ENCODE measurements at regions not wholly inside any gene's neighbourhood (a gene's known extent, or its start where the extent isn't known, plus 50 kb on each side); places are given as distances from the start of the nearest gene placed in this dataset.
"Not testable (repeated sequence)": the region's sequence is repeated elsewhere in the genome, so short reads cannot be mapped to it uniquely, and the experiment has no call there.

DNA sequence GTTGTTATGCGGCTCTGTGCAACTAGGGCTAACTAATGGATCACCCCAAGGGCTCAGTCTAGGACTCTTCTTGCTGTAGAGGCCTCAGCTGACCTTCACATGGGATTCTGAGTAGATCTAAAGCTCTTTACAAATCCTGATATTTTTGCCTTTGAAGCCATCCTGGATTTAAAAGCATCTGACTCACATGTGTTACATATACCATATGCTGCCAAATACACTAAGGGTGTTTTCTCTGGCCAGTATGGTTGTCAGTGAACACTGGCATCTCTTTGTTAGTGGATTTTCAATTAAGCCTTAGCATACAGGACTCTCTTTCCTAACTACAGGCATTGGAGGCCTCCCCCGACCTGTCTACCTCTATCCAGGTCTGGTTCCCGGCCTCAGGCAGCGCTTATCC is 992.8 kb upstream of the FANCL start:
- peaks cover 0 to 1% of the 10 kb centered on the region in 2 donors for H3K9me3 Mint-ChIP-seq
- ATAC-seq (replicated peaks in 1 of 2) = no peak
- no peaks in the 10 kb centered on the region for H3K4me1 Mint-ChIP-seq (ENCODE audit: low read depth)
- DNase-seq = no peak
- no peaks in the 10 kb centered on the region for H3K36me3 Mint-ChIP-seq (ENCODE audit: insufficient read depth in 2 of 2)
- no peak overlapping the region for H3K4me3 Mint-ChIP-seq
- no peak overlapping the region for H3K27ac Mint-ChIP-seq
- H3K27me3 Mint-ChIP-seq (ENCODE audit: low read depth) = no peaks in the 10 kb centered on the region

DNA sequence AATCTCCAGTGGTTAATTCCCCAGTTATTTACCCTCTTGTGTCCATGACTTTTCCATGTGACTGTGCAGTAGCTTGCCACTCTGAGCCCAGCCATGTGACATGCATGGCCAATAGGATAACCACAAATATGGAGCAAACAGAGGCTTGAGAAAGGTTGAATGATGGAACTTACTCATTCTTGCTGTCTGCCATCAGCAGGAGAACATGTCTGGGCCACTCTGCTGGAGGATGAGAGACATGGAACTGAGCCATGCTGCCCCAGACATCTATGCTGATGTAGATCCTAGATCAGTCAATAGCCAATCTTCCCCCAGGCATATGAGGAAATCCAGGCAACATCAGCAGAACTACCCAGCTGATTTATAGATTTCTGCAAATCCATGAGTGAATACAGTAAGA is 992.3 kb upstream of the FANCL start:
- H3K4me1 Mint-ChIP-seq (ENCODE audit: low read depth) = no peaks in the 10 kb centered on the region
- no peak overlapping the region for H3K4me3 Mint-ChIP-seq
- DNase-seq (no peak), ATAC-seq (replicated peaks in 1 of 2) (no peak)
- no peaks in the 10 kb centered on the region for H3K36me3 Mint-ChIP-seq (ENCODE audit: insufficient read depth in 2 of 2)
- no peak overlapping the region for H3K27ac Mint-ChIP-seq
- peaks cover 0 to 1% of the 10 kb centered on the region in 2 donors for H3K9me3 Mint-ChIP-seq
- H3K27me3 Mint-ChIP-seq (ENCODE audit: low read depth) = no peaks in the 10 kb centered on the region

DNA sequence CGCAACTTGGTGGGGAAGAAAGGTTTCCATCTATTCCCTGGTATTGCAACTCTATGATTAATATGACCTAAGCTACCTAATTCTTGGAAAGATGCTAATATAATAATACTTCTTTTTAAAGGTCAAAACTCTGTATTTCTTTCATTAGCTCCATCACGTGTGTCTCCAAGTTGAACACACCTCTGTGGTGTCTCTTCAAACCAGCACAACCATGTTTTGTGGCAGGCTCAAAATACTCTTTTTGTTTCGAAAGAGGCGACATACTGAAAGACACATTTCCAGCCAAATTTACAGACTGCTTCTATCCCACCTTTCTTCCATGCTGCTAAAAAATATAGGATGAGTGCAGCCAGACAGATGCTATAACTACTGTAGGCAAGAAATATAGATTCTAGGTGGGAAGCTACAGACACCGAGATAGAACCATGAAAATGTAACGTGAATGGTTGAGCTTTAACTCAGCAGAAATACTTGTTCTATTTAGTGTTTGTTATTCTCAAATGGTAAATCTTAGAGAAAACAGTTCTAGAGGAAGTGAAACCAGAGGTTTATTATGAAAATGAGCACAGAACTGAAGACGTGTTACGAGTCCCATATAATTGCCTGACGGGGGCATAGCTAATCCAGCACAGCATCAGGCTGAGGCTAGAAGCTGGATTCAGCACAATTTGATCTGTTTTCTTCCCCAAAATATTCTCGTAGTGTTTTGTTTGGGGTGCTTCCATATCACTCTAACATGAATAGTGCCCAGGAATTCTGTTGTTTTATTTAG is 991.5 kb upstream of the FANCL start:
- ATAC-seq (replicated peaks in 1 of 2) = no peak
- H3K36me3 Mint-ChIP-seq (ENCODE audit: insufficient read depth in 2 of 2) = no peaks in the 10 kb centered on the region
- H3K27ac Mint-ChIP-seq = no peak overlapping the region
- H3K27me3 Mint-ChIP-seq (ENCODE audit: low read depth) = no peaks in the 10 kb centered on the region
- H3K9me3 Mint-ChIP-seq = peaks cover 0 to 1% of the 10 kb centered on the region in 2 donors
- H3K4me1 Mint-ChIP-seq (ENCODE audit: low read depth) = no peaks in the 10 kb centered on the region
- DNase-seq = no peak
- H3K4me3 Mint-ChIP-seq = no peak overlapping the region

DNA sequence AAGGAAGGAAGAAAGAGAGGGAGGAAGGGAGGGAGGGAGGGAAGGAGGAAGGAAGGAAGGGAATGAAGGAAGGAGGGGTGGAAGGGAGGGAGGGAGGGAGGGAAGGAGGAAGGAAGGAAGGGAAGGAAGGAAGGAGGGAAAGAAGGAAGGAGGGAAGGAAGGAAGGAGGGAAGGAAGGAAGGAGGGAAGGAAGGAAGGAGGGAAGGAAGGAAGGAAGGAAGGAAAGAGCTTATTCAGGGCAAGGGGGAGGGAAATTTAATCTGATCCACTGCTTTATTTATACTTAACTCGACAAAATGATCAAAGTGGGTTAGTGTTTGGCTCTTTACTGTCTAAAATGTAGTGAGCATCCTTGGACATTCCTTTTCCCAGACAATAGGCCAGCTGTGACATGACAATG is 985.2 kb upstream of the FANCL start:
- H3K4me1 Mint-ChIP-seq (ENCODE audit: low read depth); H3K27me3 Mint-ChIP-seq (ENCODE audit: low read depth); H3K36me3 Mint-ChIP-seq (ENCODE audit: insufficient read depth in 2 of 2): not testable (repeated sequence)

DNA sequence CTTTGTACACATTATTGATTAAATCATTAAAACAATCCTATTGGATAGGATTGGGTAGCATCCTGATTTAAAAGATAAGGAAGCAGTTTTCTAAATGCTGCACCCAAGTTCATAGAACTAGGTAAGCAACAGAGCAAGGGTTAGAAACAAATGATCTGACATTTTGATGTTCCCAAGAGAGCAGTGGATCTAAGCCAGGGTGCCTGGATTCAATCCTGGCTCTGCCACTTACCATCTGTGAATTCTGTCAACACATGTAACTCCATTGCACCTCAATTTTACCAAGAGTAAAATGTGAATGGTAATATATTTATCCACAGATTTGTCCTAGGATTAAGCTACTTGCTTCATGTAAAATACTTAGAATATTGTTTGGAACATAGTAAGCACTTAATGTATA is 982.6 kb upstream of the FANCL start:
- Mint-ChIP-seq H3K36me3 (ENCODE audit: insufficient read depth in 2 of 2) (no peaks in the 10 kb centered on the region), H3K4me1 (ENCODE audit: low read depth) (no peaks in the 10 kb centered on the region), H3K27ac (no peak overlapping the region), H3K9me3 (peaks cover 3 to 6% of the 10 kb centered on the region in 2 donors), H3K27me3 (ENCODE audit: low read depth) (peaks cover 5% of the 10 kb centered on the region), H3K4me3 (no peak overlapping the region)
- ATAC-seq (replicated peaks in 1 of 2) (no peak), DNase-seq (no peak)

More for the DNA sequence above, 985.2 kb upstream of the FANCL start:
- not testable (repeated sequence) for DNase-seq; H3K27ac Mint-ChIP-seq; H3K4me3 Mint-ChIP-seq; ATAC-seq (replicated peaks in 1 of 2); H3K9me3 Mint-ChIP-seq

DNA sequence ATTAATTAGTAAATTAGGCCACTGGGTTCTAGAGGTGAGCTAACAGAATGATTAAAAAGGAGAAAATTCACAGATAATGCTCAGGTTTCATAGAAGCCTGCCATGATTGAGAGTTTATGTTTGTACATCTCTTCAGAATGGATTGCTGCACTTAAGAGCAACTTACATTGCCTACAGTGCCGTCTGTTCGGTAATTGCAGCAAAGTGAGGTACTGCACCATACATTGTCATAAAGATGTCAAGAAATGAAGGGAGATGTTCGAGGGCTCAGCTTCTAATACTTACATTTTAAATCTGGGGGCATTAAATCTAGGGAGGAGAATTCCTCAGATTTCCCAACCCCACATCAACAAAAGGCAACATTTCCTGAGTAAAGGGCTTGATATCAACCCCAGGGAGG is 976.2 kb upstream of the FANCL start:
- no peaks in the 10 kb centered on the region for H3K9me3 Mint-ChIP-seq
- H3K27ac Mint-ChIP-seq = no peak overlapping the region
- H3K27me3 Mint-ChIP-seq (ENCODE audit: low read depth) = no peaks in the 10 kb centered on the region
- no peaks in the 10 kb centered on the region for H3K4me1 Mint-ChIP-seq (ENCODE audit: low read depth)
- ATAC-seq (replicated peaks in 1 of 2) (no peak), DNase-seq (no peak)
- H3K36me3 Mint-ChIP-seq (ENCODE audit: insufficient read depth in 2 of 2) = no peaks in the 10 kb centered on the region
- no peak overlapping the region for H3K4me3 Mint-ChIP-seq

DNA sequence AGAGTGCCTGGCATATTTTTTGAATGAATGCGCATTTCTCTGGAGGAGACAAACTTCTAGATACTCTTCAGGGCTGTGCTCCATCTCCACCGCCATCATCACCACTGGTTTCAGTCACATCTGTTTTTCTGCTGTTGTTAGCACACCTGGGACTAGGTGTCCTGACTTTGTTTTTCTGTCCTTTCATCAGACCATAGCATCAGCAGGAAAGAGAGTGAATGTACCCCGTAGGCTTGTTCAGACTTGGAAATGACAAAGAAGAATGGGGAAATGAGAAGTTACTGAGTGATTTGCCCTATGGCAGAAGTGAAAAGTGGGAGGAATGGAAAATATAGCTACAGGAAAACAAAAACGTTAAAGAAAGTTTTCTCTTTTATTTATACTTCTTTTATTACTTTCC is 965.2 kb upstream of the FANCL start:
- Mint-ChIP-seq H3K36me3 (ENCODE audit: insufficient read depth in 2 of 2) (no peaks in the 10 kb centered on the region), H3K4me3 (no peak overlapping the region), H3K9me3 (peaks cover 0 to 2% of the 10 kb centered on the region in 2 donors), H3K4me1 (ENCODE audit: low read depth) (no peaks in the 10 kb centered on the region), H3K27me3 (ENCODE audit: low read depth) (no peaks in the 10 kb centered on the region), H3K27ac (no peak overlapping the region)
- ATAC-seq (replicated peaks in 1 of 2) = no peak
- no peak for DNase-seq

DNA sequence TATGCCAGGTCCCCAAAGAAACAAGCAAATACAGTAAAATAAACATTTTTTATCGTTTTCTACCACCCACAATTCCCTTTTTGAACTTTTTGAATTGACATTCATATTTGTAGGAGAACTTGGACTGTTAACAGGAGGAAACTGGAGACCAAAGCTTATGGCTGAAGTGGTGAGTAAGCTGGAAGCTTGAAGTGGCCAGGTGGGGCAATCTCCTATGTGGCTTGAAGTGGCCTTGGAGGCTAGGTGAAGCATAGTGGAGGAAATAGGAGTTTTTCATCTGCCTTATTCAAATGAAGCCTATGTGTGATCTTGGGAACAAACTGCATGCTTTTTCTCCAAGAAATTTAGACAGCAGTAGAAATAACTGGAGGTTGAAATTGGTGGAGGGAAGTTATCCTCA is 962.9 kb upstream of the FANCL start:
- no peaks in the 10 kb centered on the region for H3K4me1 Mint-ChIP-seq (ENCODE audit: low read depth)
- no peak overlapping the region for H3K27ac Mint-ChIP-seq
- H3K36me3 Mint-ChIP-seq (ENCODE audit: insufficient read depth in 2 of 2) = no peaks in the 10 kb centered on the region
- no peak for DNase-seq
- no peaks in the 10 kb centered on the region for H3K27me3 Mint-ChIP-seq (ENCODE audit: low read depth)
- no peak for ATAC-seq (replicated peaks in 1 of 2)
- no peaks in the 10 kb centered on the region for H3K9me3 Mint-ChIP-seq
- H3K4me3 Mint-ChIP-seq = no peak overlapping the region

DNA sequence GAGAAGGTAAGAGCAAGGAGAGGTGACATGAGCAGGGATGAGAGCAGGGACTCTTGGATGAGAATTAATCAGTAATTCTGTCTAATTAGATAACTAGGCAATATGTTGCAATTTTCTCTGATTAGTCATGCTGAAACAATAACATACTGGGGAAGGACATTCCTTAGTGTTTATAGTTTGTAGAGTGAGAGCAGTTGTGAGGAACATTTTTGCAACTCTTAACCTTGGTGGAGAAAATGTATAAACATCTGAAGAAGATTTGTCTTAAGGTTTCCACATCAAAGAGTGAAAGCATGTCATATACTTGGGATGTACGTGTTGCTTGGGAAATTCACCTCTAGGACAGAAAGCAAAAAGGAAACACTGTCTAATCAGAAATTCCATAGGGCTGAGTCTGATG is 955.4 kb upstream of the FANCL start:
- Mint-ChIP-seq H3K36me3 (ENCODE audit: insufficient read depth in 2 of 2) (no peaks in the 10 kb centered on the region), H3K27ac (no peak overlapping the region), H3K4me1 (ENCODE audit: low read depth) (no peaks in the 10 kb centered on the region), H3K4me3 (no peak overlapping the region), H3K9me3 (peaks cover 4% of the 10 kb centered on the region in 2 donors), H3K27me3 (ENCODE audit: low read depth) (no peaks in the 10 kb centered on the region)
- DNase-seq = no peak
- no peak for ATAC-seq (replicated peaks in 1 of 2)

DNA sequence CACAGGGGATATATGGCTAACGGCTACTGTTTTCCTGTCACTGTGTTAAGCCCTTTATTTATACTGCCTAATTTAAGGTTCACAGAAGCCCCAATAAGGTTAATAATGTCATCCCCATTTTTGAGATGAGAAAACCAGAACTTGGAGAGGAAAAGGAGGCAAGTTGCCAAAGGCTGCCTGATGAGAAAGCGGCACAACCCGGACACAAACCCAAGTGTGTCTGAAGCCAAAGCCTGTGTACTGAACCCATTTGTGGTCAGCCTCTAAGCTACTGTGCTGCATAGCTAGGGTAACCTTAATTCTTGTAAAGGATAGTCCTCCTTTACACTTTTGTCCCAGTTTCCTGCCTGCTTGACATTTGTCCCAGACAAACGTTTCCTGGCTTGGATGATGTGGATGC is 954.7 kb upstream of the FANCL start:
- Mint-ChIP-seq H3K4me3 (no peak overlapping the region), H3K36me3 (ENCODE audit: insufficient read depth in 2 of 2) (no peaks in the 10 kb centered on the region), H3K27me3 (ENCODE audit: low read depth) (no peaks in the 10 kb centered on the region), H3K4me1 (ENCODE audit: low read depth) (no peaks in the 10 kb centered on the region), H3K27ac (no peak overlapping the region), H3K9me3 (peaks cover 4% of the 10 kb centered on the region in 2 donors)
- DNase-seq (no peak), ATAC-seq (replicated peaks in 1 of 2) (no peak)

DNA sequence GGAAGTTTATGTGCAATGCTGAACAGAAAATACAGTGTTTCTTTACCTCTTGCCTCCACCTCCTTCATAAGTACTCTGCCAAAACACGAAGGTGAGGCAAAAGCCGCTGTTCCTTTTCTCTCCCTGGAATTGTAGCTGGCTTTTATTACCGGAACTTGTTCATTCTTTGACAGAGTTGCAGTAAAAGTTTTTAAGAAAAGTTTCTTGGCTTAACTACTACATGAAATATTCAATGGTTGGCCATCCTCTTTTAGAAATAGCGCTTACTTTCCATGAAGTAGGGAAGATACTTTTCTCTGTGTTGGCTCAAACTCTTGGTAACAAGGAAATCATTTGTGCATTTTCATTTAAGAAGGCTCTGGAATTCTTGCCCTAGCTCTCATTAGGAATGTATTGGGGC is 950.7 kb upstream of the FANCL start:
- no peaks in the 10 kb centered on the region for H3K27me3 Mint-ChIP-seq (ENCODE audit: low read depth)
- DNase-seq (no peak), ATAC-seq (replicated peaks in 1 of 2) (no peak)
- H3K27ac Mint-ChIP-seq = no peak overlapping the region
- no peak overlapping the region for H3K4me3 Mint-ChIP-seq
- no peaks in the 10 kb centered on the region for H3K4me1 Mint-ChIP-seq (ENCODE audit: low read depth)
- no peaks in the 10 kb centered on the region for H3K36me3 Mint-ChIP-seq (ENCODE audit: insufficient read depth in 2 of 2)
- no peaks in the 10 kb centered on the region for H3K9me3 Mint-ChIP-seq

DNA sequence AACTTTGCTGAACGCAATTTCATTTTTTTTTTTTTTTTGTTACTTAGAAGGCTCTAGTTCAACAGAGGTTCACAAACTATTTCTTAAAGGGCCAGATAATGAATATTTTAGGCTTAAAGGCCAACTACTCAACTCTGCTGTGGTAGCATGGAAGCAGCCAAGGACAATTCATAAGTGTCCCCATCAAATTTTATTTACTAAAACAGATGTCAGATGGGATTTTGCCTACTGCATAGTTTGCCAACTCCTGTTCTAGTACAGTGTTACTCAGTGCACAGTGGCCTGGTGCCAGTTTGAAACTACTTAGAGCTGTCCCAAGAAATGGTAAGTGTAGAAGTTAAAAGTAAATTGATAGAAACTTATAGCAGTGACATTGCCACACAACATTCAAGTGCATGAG is 949.4 kb upstream of the FANCL start:
- no peak overlapping the region for H3K4me3 Mint-ChIP-seq
- H3K4me1 Mint-ChIP-seq (ENCODE audit: low read depth) = no peaks in the 10 kb centered on the region
- H3K9me3 Mint-ChIP-seq = no peaks in the 10 kb centered on the region
- ATAC-seq (replicated peaks in 1 of 2) (no peak), DNase-seq (no peak)
- H3K27me3 Mint-ChIP-seq (ENCODE audit: low read depth) = no peaks in the 10 kb centered on the region
- no peaks in the 10 kb centered on the region for H3K36me3 Mint-ChIP-seq (ENCODE audit: insufficient read depth in 2 of 2)
- no peak overlapping the region for H3K27ac Mint-ChIP-seq

DNA sequence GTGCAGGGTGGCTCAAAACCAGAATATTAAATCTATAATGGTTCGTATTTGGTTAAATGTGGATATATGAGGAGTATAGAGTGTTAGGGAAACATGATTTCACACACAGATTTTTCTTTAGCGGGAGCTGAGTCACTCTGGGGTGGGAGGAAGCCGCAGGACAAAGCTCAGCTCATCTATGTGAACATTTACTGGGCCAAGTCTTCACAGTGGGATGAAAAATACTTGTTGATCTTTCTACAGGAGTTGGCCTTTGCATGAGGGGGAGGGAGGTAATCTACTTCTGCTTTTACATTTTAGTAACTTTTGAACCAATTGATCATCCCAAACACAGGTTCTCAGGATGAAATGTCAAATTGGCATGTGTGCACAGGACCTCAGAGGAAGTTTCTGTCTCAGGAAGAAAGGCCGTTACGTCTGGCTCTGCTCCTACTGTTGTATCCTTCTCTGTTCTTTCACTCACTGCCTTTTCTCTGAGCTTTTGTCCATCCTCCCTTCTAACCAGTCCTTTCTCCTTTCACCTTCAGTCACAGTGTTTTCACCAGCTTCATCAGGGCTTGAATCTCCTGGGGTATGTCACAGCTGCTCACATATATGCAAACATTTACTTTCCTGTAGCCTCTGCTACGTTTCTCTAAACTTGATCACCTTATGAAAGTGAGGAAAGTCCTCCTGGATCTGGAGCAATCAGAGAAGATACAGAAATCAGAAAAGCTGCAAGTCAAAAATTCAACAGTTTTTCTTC is 943.3 kb upstream of the FANCL start:
- no peak overlapping the region for H3K4me3 Mint-ChIP-seq
- H3K27ac Mint-ChIP-seq = no peak overlapping the region
- H3K27me3 Mint-ChIP-seq (ENCODE audit: low read depth) = no peaks in the 10 kb centered on the region

DNA sequence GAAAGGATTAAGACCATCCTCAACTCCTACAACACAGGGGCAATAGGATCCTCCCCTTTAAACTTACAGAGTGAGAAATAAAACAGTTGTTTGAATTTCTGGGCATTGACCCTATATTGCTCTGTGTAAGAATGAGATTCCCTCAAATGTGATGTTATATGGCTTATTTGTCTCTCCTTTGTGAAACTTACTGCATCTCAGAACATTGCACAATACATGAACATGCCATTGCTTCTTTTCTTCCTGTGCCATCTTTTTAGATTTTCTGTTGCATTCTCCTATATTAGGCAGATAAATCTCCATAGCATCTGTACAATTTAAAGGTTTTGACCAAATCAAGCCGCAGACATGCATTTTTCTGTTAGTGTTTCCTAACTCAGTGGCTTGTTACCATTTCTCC is 941.9 kb upstream of the FANCL start:
- Mint-ChIP-seq H3K9me3 (no peaks in the 10 kb centered on the region), H3K36me3 (ENCODE audit: insufficient read depth in 2 of 2) (no peaks in the 10 kb centered on the region), H3K4me1 (ENCODE audit: low read depth) (no peaks in the 10 kb centered on the region), H3K27me3 (ENCODE audit: low read depth) (no peaks in the 10 kb centered on the region), H3K4me3 (no peak overlapping the region), H3K27ac (no peak overlapping the region)
- ATAC-seq (replicated peaks in 1 of 2) (no peak), DNase-seq (no peak)

More for the DNA sequence above, 943.3 kb upstream of the FANCL start:
- Mint-ChIP-seq H3K36me3 (ENCODE audit: insufficient read depth in 2 of 2) (no peaks in the 10 kb centered on the region), H3K4me1 (ENCODE audit: low read depth) (no peaks in the 10 kb centered on the region), H3K9me3 (no peaks in the 10 kb centered on the region)
- ATAC-seq (replicated peaks in 1 of 2) = no peak
- no peak for DNase-seq

All from activated T-cell treated with anti-CD3 and anti-CD28 coated beads, Interleukin-2, amount 50 U/mL, for 72 hours (primary cell).